ENCODE measurements at regions not wholly inside any gene's neighbourhood (a gene's known extent, or its start where the extent isn't known, plus 50 kb on each side); places are given as distances from the start of the nearest gene placed in this dataset.

DNA sequence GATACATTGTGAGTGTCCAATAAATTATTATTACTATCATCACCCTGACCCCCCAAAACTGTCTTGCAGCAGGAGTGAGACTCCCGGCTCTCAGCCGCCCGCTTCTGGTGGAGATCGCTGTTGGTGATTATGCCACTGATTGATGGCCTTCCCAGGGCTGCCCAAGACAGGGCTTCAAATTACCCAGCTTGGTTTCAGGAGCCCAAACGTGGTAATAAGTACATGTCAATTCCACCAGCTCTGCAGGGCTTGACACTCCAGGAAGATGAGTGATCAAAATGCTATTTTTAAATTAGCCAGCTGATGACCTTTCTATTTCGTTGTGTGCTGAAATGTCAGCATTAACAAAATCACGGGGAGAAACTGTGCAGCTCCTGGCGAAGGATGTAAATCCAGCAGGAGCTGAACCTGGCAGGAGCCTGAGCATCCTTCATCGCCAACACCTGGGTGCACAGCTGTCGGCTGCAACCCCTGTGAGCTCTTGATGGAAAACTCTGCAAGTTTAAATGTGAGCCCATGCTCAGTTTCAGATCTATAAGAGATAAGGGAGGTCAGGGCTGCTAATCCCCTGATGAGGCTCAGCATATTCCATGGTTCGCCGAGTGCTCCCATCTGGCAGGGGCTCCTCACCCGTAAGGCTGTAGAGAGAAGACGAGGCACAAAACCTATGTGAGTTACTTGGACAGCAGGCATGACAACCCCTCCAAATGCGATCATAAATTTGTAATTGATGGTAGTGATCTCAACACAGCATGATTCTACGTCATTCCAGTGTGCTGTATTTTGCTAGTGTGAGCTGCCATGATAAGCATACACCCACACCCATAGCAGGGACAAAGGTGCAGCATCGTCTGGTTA lies 446.3 kb downstream of the TCERG1L start:
- Mint-ChIP-seq H3K27me3 (no peaks in the 10 kb centered on the region), H3K27ac (no peak overlapping the region), H3K4me1 (ENCODE audit: low read depth) (no peaks in the 10 kb centered on the region), H3K36me3 (ENCODE audit: low read depth) (no peaks in the 10 kb centered on the region), H3K4me3 (no peak overlapping the region), H3K9me3 (no peaks in the 10 kb centered on the region)
- intact Hi-C loops (cut with micrococcal nuclease): no loop called here

DNA sequence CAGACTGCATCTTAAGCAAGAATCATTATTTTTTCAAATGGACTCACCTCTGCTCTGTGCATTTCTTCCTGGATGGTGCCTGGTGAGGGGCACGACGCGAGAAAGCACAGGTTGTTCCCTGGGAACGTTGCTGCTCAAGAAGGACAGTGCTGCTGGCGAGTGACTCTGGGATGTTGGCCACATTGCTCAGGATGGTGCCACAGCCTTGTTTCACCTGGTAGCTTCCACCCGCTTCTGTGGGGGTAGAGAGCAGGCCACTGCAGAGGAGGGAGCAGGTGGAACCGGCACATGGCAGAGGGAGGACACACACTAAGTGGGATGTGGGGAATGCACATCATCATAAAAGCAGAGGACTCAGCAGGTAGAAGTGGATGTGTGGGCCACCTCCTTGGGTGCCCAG lies 444.7 kb downstream of the TCERG1L start:
- intact Hi-C loops (cut with micrococcal nuclease): no loop called here
- no peak overlapping the region for H3K4me3 Mint-ChIP-seq
- no peak overlapping the region for H3K27ac Mint-ChIP-seq
- no peaks in the 10 kb centered on the region for H3K4me1 Mint-ChIP-seq (ENCODE audit: low read depth)
- H3K36me3 Mint-ChIP-seq (ENCODE audit: low read depth): no peaks in the 10 kb centered on the region
- no peaks in the 10 kb centered on the region for H3K9me3 Mint-ChIP-seq
- no peaks in the 10 kb centered on the region for H3K27me3 Mint-ChIP-seq

DNA sequence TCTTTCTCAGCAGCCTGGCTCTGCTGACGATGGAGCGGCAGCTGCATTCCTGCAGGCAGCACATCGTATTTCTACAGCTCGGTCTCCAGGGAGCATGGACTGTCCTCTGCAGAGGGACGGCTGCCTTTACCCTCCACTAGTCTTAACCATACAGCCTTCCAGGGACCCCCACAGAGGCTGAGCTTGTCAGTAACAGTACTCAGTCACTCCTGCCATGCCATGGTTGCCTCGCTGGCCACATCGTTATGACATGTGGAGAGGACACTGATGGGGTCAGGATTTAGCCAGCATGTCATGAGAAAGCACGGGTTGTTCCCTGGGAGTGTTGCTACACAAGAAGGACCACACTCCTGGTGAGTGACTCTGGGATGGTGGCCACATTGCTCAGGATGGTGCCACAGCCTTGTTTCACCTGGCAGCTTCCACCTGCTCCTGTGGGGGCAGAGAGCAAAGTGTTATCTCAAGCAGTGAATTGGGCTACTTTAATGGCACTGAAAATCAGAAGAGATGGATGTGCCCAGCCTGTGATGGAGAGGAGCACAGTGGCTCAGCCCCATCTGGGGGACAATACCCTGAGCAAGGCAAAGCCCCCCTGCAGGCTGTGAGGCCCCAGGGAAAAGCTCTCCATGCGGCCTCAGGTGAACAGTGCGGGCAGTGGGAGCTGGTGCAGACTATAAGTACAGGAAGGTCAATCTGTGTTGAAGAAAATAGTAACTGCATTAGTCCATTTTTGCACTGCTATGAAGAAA lies 443.9 kb downstream of the TCERG1L start:
- Mint-ChIP-seq H3K27me3 (no peaks in the 10 kb centered on the region), H3K9me3 (no peaks in the 10 kb centered on the region), H3K4me1 (ENCODE audit: low read depth) (no peaks in the 10 kb centered on the region), H3K27ac (no peak overlapping the region), H3K4me3 (no peak overlapping the region), H3K36me3 (ENCODE audit: low read depth) (no peaks in the 10 kb centered on the region)
- intact Hi-C loops (cut with micrococcal nuclease): no loop called here

DNA sequence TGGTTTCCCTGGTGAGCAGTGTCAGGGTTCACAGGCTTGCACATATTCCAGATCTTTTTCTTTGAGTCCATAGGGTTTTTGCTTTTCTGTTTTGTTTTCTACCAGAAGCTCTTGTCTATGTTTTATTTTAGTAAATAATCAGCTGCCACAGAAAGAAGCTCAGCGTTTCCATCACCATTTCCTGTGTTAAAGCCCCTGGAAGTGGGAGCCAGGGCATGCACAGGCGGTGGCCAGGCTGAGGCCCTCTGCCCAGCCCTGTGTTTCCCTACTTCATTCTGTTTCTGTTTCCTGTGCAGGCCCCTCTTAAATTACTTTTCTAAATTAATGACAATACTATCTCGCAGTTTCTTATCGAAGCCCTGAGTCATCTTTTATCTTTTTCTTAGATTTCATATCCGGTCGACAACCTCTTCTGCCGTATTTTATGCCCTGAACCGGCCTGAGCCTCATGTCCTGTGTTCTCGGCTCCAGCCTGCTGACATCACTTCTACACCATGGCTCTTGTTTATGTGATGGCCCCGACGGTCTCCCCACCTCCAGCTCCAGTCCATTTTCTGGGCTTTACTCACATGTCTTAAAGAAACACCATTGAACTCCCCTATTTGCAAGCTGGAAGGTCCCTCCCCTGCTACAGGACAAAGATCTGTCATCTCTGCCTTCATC lies 442.2 kb downstream of the TCERG1L start:
- no peaks in the 10 kb centered on the region for H3K36me3 Mint-ChIP-seq (ENCODE audit: low read depth)
- no peak overlapping the region for H3K4me3 Mint-ChIP-seq
- H3K27me3 Mint-ChIP-seq: no peaks in the 10 kb centered on the region
- intact Hi-C loops (cut with micrococcal nuclease): no loop called here
- no peak overlapping the region for H3K27ac Mint-ChIP-seq
- no peaks in the 10 kb centered on the region for H3K9me3 Mint-ChIP-seq
- H3K4me1 Mint-ChIP-seq (ENCODE audit: low read depth): no peaks in the 10 kb centered on the region

DNA sequence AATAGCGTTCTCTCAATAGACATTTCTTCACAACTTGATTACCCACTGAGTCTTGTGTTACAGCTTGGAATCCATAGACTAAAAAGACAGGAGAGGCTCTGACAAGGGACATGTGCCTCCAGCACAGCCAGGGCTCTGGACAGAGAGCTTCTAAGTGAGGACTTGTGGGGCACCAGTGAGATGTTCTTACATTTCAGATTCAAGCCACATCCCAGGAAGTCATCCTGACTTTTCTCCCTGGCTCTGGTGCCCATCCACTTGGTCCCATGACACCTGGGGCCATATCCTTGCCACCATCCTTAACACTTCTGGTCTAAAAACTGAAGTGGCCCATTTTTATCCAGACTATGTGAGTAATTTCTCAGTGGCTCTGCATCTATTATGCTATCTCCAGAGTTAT lies 440.1 kb downstream of the TCERG1L start:
- no peak overlapping the region for H3K27ac Mint-ChIP-seq
- no peaks in the 10 kb centered on the region for H3K4me1 Mint-ChIP-seq (ENCODE audit: low read depth)
- H3K27me3 Mint-ChIP-seq: no peaks in the 10 kb centered on the region

DNA sequence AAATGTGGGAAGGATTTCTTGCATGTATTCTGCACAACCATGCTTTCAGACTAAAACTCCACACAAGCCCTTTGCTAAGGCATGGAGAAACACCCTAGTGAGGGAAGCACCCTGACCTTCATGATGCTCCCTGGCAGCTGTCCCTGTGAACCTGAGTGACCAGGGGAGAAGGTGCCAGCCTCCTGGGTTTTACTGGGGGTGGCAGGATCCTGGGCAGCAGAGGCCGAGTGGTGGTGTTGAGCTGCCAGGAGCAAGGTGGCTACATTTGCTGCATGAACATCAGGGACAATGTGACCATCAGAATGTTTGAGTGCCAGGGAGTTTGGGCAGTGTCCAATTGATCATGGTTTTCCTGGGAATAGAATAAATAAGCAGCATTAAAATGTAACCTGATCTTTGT lies 437.9 kb downstream of the TCERG1L start:
- H3K9me3 Mint-ChIP-seq: no peaks in the 10 kb centered on the region
- H3K27me3 Mint-ChIP-seq: no peaks in the 10 kb centered on the region
- intact Hi-C loops (cut with micrococcal nuclease): no loop called here
- H3K27ac Mint-ChIP-seq: no peak overlapping the region
- no peak overlapping the region for H3K4me3 Mint-ChIP-seq
- H3K36me3 Mint-ChIP-seq (ENCODE audit: low read depth): no peaks in the 10 kb centered on the region
- no peaks in the 10 kb centered on the region for H3K4me1 Mint-ChIP-seq (ENCODE audit: low read depth)

More for the DNA sequence above, 440.1 kb downstream of the TCERG1L start:
- H3K9me3 Mint-ChIP-seq: no peaks in the 10 kb centered on the region
- H3K4me3 Mint-ChIP-seq: no peak overlapping the region
- no peaks in the 10 kb centered on the region for H3K36me3 Mint-ChIP-seq (ENCODE audit: low read depth)
- intact Hi-C loops (cut with micrococcal nuclease): no loop called here

DNA sequence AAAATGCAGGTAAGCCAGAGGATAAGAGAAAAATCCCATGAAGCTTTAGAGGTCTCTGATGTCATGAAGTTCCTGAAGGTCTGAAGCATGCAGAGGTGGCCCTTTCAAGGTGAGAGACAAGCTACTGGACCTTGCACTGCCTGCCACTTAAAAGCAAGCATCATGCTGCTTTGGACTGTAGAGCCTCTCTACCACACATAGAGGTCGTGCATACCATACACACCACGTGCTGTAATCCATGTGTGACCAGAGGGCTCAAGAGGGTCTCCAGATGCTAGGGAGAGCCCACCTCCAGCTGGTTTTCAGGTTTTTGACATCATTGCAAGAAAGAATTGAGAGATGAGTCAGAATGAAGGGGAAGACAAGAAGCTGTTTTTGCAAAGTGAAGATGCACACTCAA lies 436.4 kb downstream of the TCERG1L start:
- Mint-ChIP-seq H3K4me1 (ENCODE audit: low read depth) (no peaks in the 10 kb centered on the region), H3K27me3 (no peaks in the 10 kb centered on the region), H3K27ac (no peak overlapping the region), H3K4me3 (no peak overlapping the region), H3K9me3 (no peaks in the 10 kb centered on the region), H3K36me3 (ENCODE audit: low read depth) (no peaks in the 10 kb centered on the region)
- intact Hi-C loops (cut with micrococcal nuclease): no loop called here

DNA sequence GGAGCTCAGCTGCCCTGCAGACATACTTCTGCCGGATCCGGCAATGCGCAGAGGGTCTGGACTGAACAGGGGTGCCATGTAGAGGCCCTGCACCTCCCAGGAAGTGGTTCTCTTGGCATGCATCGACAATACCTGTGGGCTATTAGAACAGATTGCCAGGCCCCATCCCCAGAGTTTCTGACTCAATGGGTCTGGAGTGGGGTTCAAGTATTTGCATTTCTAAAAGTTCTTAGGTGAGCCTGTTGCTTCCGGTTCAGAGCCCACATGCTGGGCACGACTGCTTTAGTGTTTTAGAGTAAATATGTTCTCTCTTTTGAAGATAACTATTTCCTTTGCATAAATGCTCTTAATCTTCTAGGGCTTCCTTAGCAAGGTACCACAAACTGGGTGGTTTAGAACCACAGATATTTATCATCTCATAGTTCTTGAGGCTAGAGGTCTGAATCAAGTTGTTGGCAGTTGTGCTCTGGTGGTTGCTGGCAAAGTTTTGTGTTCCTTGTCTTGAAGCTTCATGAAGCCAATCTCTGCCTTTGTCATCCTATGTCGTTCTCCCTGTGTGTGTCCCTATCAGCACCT lies 435.5 kb downstream of the TCERG1L start:
- Mint-ChIP-seq H3K27me3 (no peaks in the 10 kb centered on the region), H3K36me3 (ENCODE audit: low read depth) (no peaks in the 10 kb centered on the region), H3K27ac (no peak overlapping the region), H3K4me3 (no peak overlapping the region), H3K9me3 (no peaks in the 10 kb centered on the region), H3K4me1 (ENCODE audit: low read depth) (no peaks in the 10 kb centered on the region)
- intact Hi-C loops (cut with micrococcal nuclease): no loop called here

DNA sequence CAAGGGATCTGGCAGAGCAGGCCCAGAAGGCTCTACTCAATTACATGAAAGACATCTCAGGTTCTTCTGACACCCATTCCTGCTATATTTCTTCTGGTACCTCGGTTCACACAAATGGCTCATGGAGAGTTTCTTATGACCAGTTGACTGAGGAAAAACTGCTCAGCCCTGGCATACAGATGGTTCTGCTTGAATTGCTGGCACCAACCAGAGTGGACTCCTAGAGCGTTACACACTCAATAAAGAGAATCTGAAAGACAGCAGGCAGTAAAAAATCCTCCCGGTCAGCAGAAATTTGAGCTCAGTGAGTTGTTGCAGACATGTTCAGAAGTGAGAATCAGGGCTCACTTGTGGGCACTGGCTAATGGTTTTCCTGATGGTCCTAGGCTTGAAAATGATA lies 434.4 kb downstream of the TCERG1L start:
- H3K4me1 Mint-ChIP-seq (ENCODE audit: low read depth): no peaks in the 10 kb centered on the region
- no peak overlapping the region for H3K27ac Mint-ChIP-seq
- no peaks in the 10 kb centered on the region for H3K27me3 Mint-ChIP-seq
- no peak overlapping the region for H3K4me3 Mint-ChIP-seq
- no peaks in the 10 kb centered on the region for H3K9me3 Mint-ChIP-seq
- intact Hi-C loops (cut with micrococcal nuclease): no loop called here
- H3K36me3 Mint-ChIP-seq (ENCODE audit: low read depth): no peaks in the 10 kb centered on the region

DNA sequence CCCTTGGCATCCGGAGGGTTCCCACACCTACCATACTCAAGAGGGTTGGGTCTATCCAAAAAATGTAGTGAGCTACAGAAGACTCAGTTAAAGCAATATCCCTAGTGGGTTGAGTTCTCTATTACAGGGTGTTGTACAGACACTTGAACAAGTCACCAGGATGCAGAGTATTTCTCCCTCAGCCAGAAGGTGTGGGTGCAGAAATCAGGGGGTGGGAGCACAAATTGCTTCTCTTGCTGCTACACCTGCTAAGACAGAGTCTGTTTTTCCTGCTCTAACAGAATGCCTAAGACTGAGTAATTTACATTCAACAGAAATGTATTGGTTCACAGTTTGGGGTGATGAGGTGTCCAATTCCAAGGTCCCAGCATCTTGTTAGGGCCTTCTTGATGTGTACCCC lies 433.4 kb downstream of the TCERG1L start:
- Mint-ChIP-seq H3K27me3 (no peaks in the 10 kb centered on the region), H3K27ac (no peak overlapping the region), H3K4me3 (no peak overlapping the region), H3K36me3 (ENCODE audit: low read depth) (no peaks in the 10 kb centered on the region), H3K9me3 (no peaks in the 10 kb centered on the region), H3K4me1 (ENCODE audit: low read depth) (no peaks in the 10 kb centered on the region)
- intact Hi-C loops (cut with micrococcal nuclease): no loop called here

DNA sequence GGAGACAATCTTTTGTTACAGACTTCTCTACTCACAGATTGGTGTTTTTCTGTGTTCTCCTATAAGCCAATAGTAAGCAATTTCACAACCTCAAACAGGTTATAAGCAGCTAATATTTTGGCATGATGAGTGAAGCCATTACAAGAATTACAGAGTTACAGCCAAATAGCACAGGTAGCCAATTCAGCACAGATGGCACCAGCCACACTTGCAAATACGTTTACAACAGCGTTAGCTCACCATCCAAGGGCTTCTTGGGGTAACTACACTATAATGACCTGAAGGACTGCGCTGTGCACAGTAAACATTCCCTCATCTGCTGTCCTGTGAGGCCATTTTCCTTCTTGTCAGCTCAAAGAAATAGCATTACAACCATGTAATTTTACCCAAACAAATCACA lies 428.6 kb downstream of the TCERG1L start:
- Mint-ChIP-seq H3K27ac (no peak overlapping the region), H3K4me3 (no peak overlapping the region), H3K27me3 (peaks cover 11% of the 10 kb centered on the region), H3K4me1 (ENCODE audit: low read depth) (no peaks in the 10 kb centered on the region), H3K9me3 (no peaks in the 10 kb centered on the region), H3K36me3 (ENCODE audit: low read depth) (no peaks in the 10 kb centered on the region)
- intact Hi-C loops (cut with micrococcal nuclease): no loop called here

DNA sequence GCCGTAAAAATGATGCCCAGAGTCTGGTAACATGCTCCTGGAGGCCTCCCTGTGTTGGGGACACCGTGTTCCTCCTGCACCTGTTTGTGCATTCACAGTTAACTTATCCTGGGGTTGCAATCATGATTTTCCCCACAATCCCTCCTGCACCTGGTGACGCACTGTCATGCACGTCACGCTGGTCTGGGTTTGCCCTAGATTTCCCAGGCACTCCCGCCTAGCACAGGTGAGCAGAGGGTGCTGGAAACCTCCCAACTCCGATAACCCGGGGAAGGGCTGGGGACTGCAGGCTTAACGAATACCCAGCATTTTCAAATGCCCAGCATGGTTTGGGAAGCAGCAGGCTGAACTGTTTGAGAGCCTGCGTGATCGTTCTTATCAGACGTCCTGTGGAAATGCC lies 427.1 kb downstream of the TCERG1L start:
- intact Hi-C loops (cut with micrococcal nuclease): no loop called here
- Mint-ChIP-seq H3K27me3 (peaks cover 11% of the 10 kb centered on the region), H3K9me3 (no peaks in the 10 kb centered on the region), H3K4me3 (no peak overlapping the region), H3K36me3 (ENCODE audit: low read depth) (no peaks in the 10 kb centered on the region), H3K4me1 (ENCODE audit: low read depth) (no peaks in the 10 kb centered on the region), H3K27ac (no peak overlapping the region)

DNA sequence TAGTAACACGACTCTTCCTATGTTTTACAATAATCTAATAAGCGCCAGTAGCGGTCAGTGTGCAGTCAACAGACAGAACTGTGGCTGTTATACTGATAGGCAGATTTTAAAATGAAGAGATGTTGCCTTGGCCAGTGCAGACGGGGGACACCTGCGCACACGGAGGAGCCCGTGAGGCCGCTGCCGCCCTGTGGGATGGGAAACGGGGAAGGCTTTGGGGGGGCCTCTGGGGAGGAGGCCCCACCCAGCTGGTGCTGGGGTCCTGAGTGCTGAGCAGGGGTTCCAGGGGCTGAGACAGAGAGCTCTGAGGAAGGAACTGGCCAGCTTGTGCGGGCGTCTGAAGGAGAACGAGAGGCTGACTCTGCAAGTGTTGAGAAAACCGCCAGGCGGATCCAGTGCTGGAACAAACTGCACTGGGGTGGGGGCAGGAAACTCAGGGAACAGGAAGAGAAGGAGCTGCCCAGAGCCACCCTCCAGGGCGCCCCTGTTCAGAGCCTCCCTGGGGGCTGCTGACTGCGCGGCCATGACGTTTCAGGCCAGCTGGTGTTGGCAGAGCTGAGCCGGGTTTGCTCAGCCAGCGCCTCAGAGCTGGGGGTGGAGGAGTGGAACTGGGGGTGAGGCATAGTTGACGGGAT lies 426.4 kb downstream of the TCERG1L start:
- H3K4me3 Mint-ChIP-seq: no peak overlapping the region
- H3K4me1 Mint-ChIP-seq (ENCODE audit: low read depth): no peaks in the 10 kb centered on the region
- H3K27me3 Mint-ChIP-seq: peaks cover 11% of the 10 kb centered on the region
- H3K36me3 Mint-ChIP-seq (ENCODE audit: low read depth): no peaks in the 10 kb centered on the region
- H3K9me3 Mint-ChIP-seq: no peaks in the 10 kb centered on the region
- H3K27ac Mint-ChIP-seq: no peak overlapping the region
- intact Hi-C loops (cut with micrococcal nuclease): no loop called here

DNA sequence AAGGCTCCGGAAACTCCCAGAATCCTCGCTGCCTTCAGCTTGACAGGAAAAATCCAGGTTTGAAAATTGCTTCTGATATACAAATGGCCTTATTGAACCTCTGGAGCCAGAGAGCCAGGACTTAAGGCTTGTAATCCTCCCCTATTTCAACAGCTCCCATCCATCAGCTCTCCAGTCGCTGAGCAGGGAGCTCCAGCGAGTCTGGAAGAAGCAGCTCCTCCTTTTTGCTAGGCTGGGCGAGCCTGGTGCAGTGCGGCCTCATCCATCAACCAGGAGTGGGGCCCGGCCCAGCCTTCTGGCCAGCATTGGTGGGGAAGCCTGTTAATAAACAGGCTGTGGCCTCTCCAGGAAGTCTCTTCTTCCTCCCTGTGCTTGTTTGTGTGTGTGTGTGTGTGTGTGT lies 424.4 kb downstream of the TCERG1L start:
- intact Hi-C loops (cut with micrococcal nuclease): no loop called here
- Mint-ChIP-seq H3K9me3 (no peaks in the 10 kb centered on the region), H3K4me1 (ENCODE audit: low read depth) (no peaks in the 10 kb centered on the region), H3K36me3 (ENCODE audit: low read depth) (no peaks in the 10 kb centered on the region), H3K27ac (no peak overlapping the region), H3K27me3 (peaks cover 11% of the 10 kb centered on the region), H3K4me3 (no peak overlapping the region)

Data from dendritic cell treated with granulocyte-macrophage colony-stimulating factor and Interleukin-4, amounts not matched to agents 40 ng/mL and 50 ng/mL, for 4 days (primary cell).